HG02759 (cell line): ENCODE measurements at regions not wholly inside any gene's neighbourhood (a gene's known extent, or its start where the extent isn't known, plus 50 kb on each side); places are given as distances from the start of the nearest gene placed in this dataset.
"Not testable (repeated sequence)": the region's sequence is repeated elsewhere in the genome, so short reads cannot be mapped to it uniquely, and the experiment has no call there.

ENCODE experiments used
- ATAC-seq: cut with Tn5 transposase; IDR thresholded peaks from one replicate; pipeline ENCODE4 v1.9.1; 2021; ENCODE audit warnings: mild to moderate bottlenecking, moderate library complexity; ENCODE audit not compliant: unreplicated experiment

GRCh38 chr2:226303707-226304106 lies 495.9 kb downstream of the IRS1 start:
- no peak for ATAC-seq

GRCh38 chr2:226300196-226300886 lies 499.3 kb downstream of the IRS1 start:
- peak; percentile 53 for ATAC-seq

DNA sequence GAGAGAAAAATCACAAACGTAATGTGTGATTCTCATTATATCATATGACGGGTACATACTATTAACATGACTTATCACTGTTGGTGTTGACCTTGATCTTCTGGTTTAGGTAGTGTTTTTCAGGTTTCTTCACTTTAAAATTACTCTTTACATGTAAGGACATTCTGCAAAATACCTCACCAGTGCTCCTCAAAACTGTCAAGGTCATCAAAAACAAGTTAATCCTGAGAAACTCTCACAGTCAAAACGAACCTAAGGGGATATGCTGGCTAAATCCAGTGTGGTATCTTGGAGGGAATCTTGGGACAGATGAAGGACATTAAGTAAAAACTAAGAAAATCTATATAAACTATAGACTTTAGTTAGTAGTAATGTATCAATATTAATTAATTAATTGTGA lies 499.8 kb downstream of the IRS1 start:
- no peak for ATAC-seq

- no peak for ATAC-seq
Observed at GRCh38 chr2:226295681-226296080, 503.9 kb downstream of the IRS1 start.

- no peak for ATAC-seq
Observed at GRCh38 chr2:226295123-226295522, 504.5 kb downstream of the IRS1 start.

DNA sequence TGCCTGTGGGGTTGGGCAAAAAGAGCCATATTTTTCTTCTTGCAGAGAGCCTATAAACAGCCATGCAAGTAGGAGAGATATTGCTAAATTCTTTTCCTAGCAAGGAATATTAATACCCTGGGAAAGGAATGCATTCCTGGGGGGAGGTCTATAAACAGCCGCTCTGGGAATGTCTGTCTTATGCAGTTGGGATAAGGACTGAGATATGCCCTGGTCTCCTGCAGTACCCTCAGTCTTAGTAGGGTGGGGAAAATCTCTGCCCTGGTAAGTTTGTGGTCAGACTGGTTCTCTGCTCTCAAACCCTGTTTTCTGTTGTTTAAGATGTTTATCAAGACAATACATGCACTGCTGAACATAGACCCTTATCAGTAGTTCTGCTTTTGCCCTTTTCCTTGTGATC lies 508.3 kb downstream of the IRS1 start:
- not testable (repeated sequence) for ATAC-seq

DNA sequence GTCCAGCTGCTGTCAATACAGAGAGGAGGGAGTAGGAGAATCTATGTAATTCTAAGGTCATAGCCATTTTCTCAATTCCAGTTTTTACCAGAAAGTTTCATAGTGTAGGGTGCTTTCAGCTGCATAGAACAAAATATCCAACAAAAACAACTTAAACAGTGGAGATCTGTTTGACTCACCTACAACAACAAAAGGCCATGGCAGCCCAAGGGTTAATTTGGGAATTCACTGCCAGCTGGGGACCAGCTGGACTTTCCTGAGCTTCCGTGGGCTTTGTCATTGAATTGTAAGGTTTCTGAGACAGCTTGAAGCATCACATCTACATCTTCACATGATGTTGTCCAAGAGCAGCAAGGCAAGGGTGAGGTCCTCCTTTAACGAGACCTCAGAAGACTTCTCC lies 512.7 kb downstream of the IRS1 start:
- ATAC-seq, result no peak

- ATAC-seq, result no peak
Observed at GRCh38 chr2:226283796-226284195, 515.8 kb downstream of the IRS1 start.

GRCh38 chr2:226282151-226282550 lies 517.5 kb downstream of the IRS1 start:
- no peak for ATAC-seq

- ATAC-seq, result not testable (repeated sequence)
Observed at GRCh38 chr2:226280136-226280535, 519.5 kb downstream of the IRS1 start.

DNA sequence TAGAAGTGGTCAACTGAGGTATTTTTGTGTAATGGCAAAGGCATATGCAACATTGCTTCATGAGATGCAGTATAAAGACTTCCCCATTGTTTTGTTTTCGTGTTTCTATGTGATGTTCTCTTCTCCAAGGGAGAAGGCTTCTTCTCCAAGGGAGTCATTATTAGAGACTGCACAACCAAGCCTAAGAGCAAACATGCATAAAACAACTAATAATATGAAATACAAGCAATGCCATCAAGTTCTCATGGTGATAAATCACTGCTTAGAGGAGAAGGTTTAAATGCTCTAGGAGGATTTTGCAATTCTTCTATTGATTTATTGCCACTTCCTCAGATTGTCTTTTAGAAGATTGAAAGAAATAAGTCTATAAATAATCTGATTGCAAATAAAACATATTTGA lies 524.4 kb downstream of the IRS1 start:
- no peak for ATAC-seq

DNA sequence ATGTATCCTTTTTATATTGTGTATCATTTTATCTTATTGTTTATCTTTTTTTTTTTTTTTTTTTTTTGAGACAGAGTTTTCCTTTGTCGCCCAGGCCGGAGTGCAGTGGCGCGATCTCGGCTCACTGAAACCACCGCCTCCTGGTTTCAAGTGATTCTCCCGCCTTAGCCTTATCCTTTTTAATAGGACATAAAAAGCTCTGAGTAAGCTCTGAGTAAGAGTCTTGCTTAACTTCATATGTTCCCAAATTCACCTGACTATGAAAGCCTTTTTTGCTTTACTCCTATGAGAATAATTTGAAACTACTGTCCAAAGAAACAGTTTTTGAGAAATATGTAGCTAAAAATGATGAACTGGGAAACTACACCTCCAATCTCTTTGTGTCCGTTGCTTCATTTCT lies 525.5 kb downstream of the IRS1 start:
- no peak for ATAC-seq

- no peak for ATAC-seq
Observed at GRCh38 chr2:226273440-226273839, 526.2 kb downstream of the IRS1 start.

- no peak for ATAC-seq
Observed at GRCh38 chr2:226272435-226272834, 527.2 kb downstream of the IRS1 start.

GRCh38 chr2:226270285-226271058 lies 529.1 kb downstream of the IRS1 start:
- no peak for ATAC-seq

GRCh38 chr2:226267516-226268289 lies 531.9 kb downstream of the IRS1 start:
- ATAC-seq, result no peak

GRCh38 chr2:226256709-226257376 lies 542.8 kb downstream of the IRS1 start:
- no peak for ATAC-seq

DNA sequence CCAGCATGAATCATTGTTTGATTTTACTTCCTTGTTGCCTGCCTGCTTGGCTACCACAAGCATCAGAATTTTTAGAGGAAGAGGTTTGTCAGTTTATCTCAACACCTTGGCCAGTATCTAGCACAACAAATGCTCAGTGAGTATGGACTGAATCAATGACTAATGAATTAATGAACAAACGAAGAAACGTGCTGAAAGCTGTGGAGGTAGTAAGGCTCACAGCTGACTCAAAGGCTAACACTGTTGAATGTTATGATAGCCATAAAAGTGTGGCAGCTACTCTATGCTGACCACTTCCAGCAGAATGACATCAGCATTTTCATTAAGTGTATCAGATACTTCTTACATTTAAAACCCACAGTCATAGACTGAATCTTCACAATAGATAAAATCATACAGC lies 543.4 kb downstream of the IRS1 start:
- ATAC-seq, result no peak

- ATAC-seq, result no peak
Observed at GRCh38 chr2:226251661-226252060, 548.0 kb downstream of the IRS1 start.

- no peak for ATAC-seq
Observed at GRCh38 chr2:226247289-226248275, 552.0 kb downstream of the IRS1 start.
